HG03575 (cell line): ENCODE measurements at regions not wholly inside any gene's neighbourhood (a gene's known extent, or its start where the extent isn't known, plus 50 kb on each side); places are given as distances from the start of the nearest gene placed in this dataset.

ENCODE experiments used
- ATAC-seq: cut with Tn5 transposase; IDR thresholded peaks from one replicate; pipeline ENCODE4 v1.9.1; 2021; ENCODE audit not compliant: unreplicated experiment, insufficient number of reproducible peaks, low FRiP score; ENCODE audit errors: extremely low read depth

- no peak for ATAC-seq
These were observed 91.0 kb upstream of the GRIK3 start for GRCh38 chr1:37125295-37125694.

- ATAC-seq, result no peak
These were observed 93.0 kb upstream of the GRIK3 start for GRCh38 chr1:37127254-37127748.

GRCh38 chr1:37128091-37128490 is 93.8 kb upstream of the GRIK3 start:
- no peak for ATAC-seq

GRCh38 chr1:37130221-37130948 is 96.1 kb upstream of the GRIK3 start:
- ATAC-seq, result no peak

GRCh38 chr1:37131281-37131680 is 97.0 kb upstream of the GRIK3 start:
- ATAC-seq, result no peak

- no peak for ATAC-seq
These were observed 99.2 kb upstream of the GRIK3 start for GRCh38 chr1:37133276-37134145.

GRCh38 chr1:37134599-37134998 is 100.3 kb upstream of the GRIK3 start:
- no peak for ATAC-seq

- no peak for ATAC-seq
These were observed 100.7 kb upstream of the GRIK3 start for GRCh38 chr1:37135032-37135431.

GRCh38 chr1:37137014-37137413 is 102.7 kb upstream of the GRIK3 start:
- ATAC-seq, result no peak

GRCh38 chr1:37137601-37138000 is 103.3 kb upstream of the GRIK3 start:
- no peak for ATAC-seq

- ATAC-seq, result no peak
These were observed 109.5 kb upstream of the GRIK3 start for GRCh38 chr1:37143800-37144199.

- no peak for ATAC-seq
These were observed 111.8 kb upstream of the GRIK3 start for GRCh38 chr1:37146071-37146470.

GRCh38 chr1:37147392-37147831 is 113.1 kb upstream of the GRIK3 start:
- ATAC-seq, result no peak

- ATAC-seq, result no peak
These were observed 113.6 kb upstream of the GRIK3 start for GRCh38 chr1:37147906-37148305.

GRCh38 chr1:37148663-37149062 is 114.3 kb upstream of the GRIK3 start:
- ATAC-seq, result no peak

- ATAC-seq, result no peak
These were observed 115.0 kb upstream of the GRIK3 start for GRCh38 chr1:37149296-37149695.

GRCh38 chr1:37150986-37151385 is 116.7 kb upstream of the GRIK3 start:
- ATAC-seq, result no peak

- no peak for ATAC-seq
These were observed 117.5 kb upstream of the GRIK3 start for GRCh38 chr1:37151789-37152188.

- no peak for ATAC-seq
These were observed 118.2 kb upstream of the GRIK3 start for GRCh38 chr1:37152491-37152890.
